Mammary epithelial cell (primary cell): ENCODE measurements at regions not wholly inside any gene's neighbourhood (a gene's known extent, or its start where the extent isn't known, plus 50 kb on each side); places are given as distances from the start of the nearest gene placed in this dataset.

ENCODE experiments used
- EZH2 ChIP-seq: IDR thresholded peaks from 2 replicates; pipeline ENCODE4 v1.6.1; 2012; ENCODE audit warnings: low read length, inconsistent platforms, borderline replicate concordance
- TF ChIP-seq, protein P1 (sequence below), 2 donors: IDR thresholded peaks in 1 of 2; conservative IDR thresholded peaks in 1 of 2; 2 replicates each; pipeline ENCODE4 v1.5.1; 2011 to 2012; ENCODE audit warnings: inconsistent platforms in 2 of 2, low read length in 2 of 2, mild to moderate bottlenecking in 2 of 2, control low read depth in 1 of 2, low read depth in 1 of 2; ENCODE audit not compliant: insufficient read depth in 1 of 2; ENCODE audit errors: extremely low read depth in 1 of 2

- TF ChIP-seq, protein P1, sequence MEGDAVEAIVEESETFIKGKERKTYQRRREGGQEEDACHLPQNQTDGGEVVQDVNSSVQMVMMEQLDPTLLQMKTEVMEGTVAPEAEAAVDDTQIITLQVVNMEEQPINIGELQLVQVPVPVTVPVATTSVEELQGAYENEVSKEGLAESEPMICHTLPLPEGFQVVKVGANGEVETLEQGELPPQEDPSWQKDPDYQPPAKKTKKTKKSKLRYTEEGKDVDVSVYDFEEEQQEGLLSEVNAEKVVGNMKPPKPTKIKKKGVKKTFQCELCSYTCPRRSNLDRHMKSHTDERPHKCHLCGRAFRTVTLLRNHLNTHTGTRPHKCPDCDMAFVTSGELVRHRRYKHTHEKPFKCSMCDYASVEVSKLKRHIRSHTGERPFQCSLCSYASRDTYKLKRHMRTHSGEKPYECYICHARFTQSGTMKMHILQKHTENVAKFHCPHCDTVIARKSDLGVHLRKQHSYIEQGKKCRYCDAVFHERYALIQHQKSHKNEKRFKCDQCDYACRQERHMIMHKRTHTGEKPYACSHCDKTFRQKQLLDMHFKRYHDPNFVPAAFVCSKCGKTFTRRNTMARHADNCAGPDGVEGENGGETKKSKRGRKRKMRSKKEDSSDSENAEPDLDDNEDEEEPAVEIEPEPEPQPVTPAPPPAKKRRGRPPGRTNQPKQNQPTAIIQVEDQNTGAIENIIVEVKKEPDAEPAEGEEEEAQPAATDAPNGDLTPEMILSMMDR (conservative IDR thresholded peaks at IDR 0.05 in 1 of 2, IDR thresholded peaks at IDR 0.05 in 1 of 2; ENCODE audit: extremely low read depth in 1 of 2, insufficient read depth in 1 of 2, low read depth in 1 of 2, low read length in 2 of 2), result no peak
- TF ChIP-seq EZH2, result no peak
These were observed 650.5 kb downstream of the RNF144B start for GRCh38 chr6:19037607-19038006.
